HepG2 (cell line): ENCODE measurements at regions not wholly inside any gene's neighbourhood (a gene's known extent, or its start where the extent isn't known, plus 50 kb on each side); places are given as distances from the start of the nearest gene placed in this dataset.

Experiments
- ATAC-seq: fragments of 200-7000 bp; cut with Tn5 transposase; 3 replicates; pipeline ENCODE4 v1.9.1; 2020; ENCODE audit warnings: mild to moderate bottlenecking, moderate library complexity
- BruUV-seq: library from RNA; stranded (reverse); fragments of 400-500 nt; replicated peaks from 2 replicates; lab custom pipeline; 2021; lab: Mats Ljungman, UMichigan
- CTCF ChIA-PET: fragments of 300-600 bp; formaldehyde crosslinking; extraction: SDS; loops from one replicate; lab custom pipeline; 2021; ENCODE audit warnings: low total read pairs, inconsistent platforms, low intra/inter-chr PET ratio; lab: Yijun Ruan, JAX
- POLR2A ChIA-PET: fragments of 350-600 bp; sonication (Branson Sonifier 250); formaldehyde crosslinking; loops from one replicate; lab custom pipeline; 2020; ENCODE audit warnings: antibody characterized with exemption, inconsistent platforms; lab: Yijun Ruan, JAX
- DNase-seq: peaks from one replicate; pipeline ENCODE4 v3.0.0-alpha.2; 2015; ENCODE audit warnings: low spot score
- FAIRE-seq: peaks from 3 replicates; lab custom pipeline; 2011; peaks lifted over from hg19 to GRCh38; lab: Jason Lieb, UNC
- H2AFZ ChIP-seq: one replicate; pipeline ENCODE4 v1.6.1; 2011; ENCODE audit warnings: low read length, inconsistent platforms
- H3K27ac ChIP-seq: fragments of 300-600 bp; 3 replicates; pipeline ENCODE4 v1.8.0; 2011; ENCODE audit warnings: mixed run types, mild to moderate bottlenecking, mixed read lengths, low read length, inconsistent platforms; ENCODE audit not compliant: insufficient read depth; ENCODE audit errors: extremely low read length
- H3K27me3 ChIP-seq, 2 experiments: fragments of 200-600 bp in 1 of 2; 2 replicates in 1 of 2; 3 replicates in 1 of 2; pipeline versions ENCODE4 v1.6.0 to v1.8.0; 2011; ENCODE audit warnings: low read length in 2 of 2, mild to moderate bottlenecking in 2 of 2, moderate library complexity in 2 of 2, inconsistent platforms in 1 of 2; ENCODE audit not compliant: insufficient read depth in 2 of 2, control insufficient read depth in 1 of 2
- H3K36me3 ChIP-seq, 2 experiments: fragments of 200-600 bp in 1 of 2; replicated peaks in 1 of 2; 2 replicates in 1 of 2; 3 replicates in 1 of 2; pipeline versions ENCODE4 v1.5.1 to v1.8.0; 2011; ENCODE audit warnings: low read length in 2 of 2, inconsistent platforms in 1 of 2; ENCODE audit not compliant: insufficient read depth in 2 of 2, control insufficient read depth in 1 of 2
- H3K4me1 ChIP-seq: 2 replicates; pipeline ENCODE4 v1.5.1; 2012; ENCODE audit warnings: low read length, inconsistent platforms; ENCODE audit not compliant: insufficient read depth
- H3K4me2 ChIP-seq: 2 replicates; pipeline ENCODE4 v1.6.0; 2011; ENCODE audit warnings: low read depth, low read length, inconsistent platforms
- H3K4me3 ChIP-seq, 3 experiments: fragments of 200-600 bp in 1 of 3; sonication (generic), shearing (Covaris generic) in 1 of 3; replicated peaks in 1 of 3; 2 replicates each; pipeline ENCODE4 v1.5.1; 2011 to 2016; ENCODE audit warnings: low read length in 3 of 3, inconsistent platforms in 2 of 3, low read depth in 2 of 3, mild to moderate bottlenecking in 2 of 3, control low read depth in 1 of 3, mixed read lengths in 1 of 3; ENCODE audit not compliant: insufficient read depth in 1 of 3
- H3K79me2 ChIP-seq: one replicate; pipeline ENCODE4 v1.6.1; 2011; ENCODE audit warnings: low read length, inconsistent platforms; ENCODE audit not compliant: insufficient read depth
- H3K9ac ChIP-seq: 2 replicates; pipeline ENCODE4 v1.6.0; 2011; ENCODE audit warnings: mild to moderate bottlenecking, low read depth, low read length, inconsistent platforms; ENCODE audit not compliant: insufficient read depth
- H3K9me3 ChIP-seq: 2 replicates; pipeline ENCODE4 v1.5.1; 2012; ENCODE audit warnings: mild to moderate bottlenecking, low read length
- H4K20me1 ChIP-seq: 2 replicates; pipeline ENCODE4 v1.6.0; 2011; ENCODE audit warnings: inconsistent platforms, mild to moderate bottlenecking, low read length, moderate library complexity; ENCODE audit not compliant: insufficient read depth
- FOXA1 ChIP-seq, 2 experiments: fragments of 450-650 bp in 1 of 2; sonication (generic) in 1 of 2; formaldehyde crosslinking in 1 of 2; IDR thresholded peaks; 2 replicates each; pipeline versions ENCODE4 v1.4.0 to v1.6.1; 2016 to 2020; ENCODE audit warnings: missing genetic modification reagents in 1 of 2
- FOXO1 ChIP-seq: sonication (generic); formaldehyde crosslinking; IDR thresholded peaks from 2 replicates; pipeline ENCODE4 v1.4.0; 2020; ENCODE audit warnings: missing genetic modification reagents
- NR1H2 ChIP-seq: sonication (generic); formaldehyde crosslinking; IDR thresholded peaks from 2 replicates; pipeline ENCODE4 v1.8.1; 2022; ENCODE audit warnings: low read depth, missing genetic modification reagents, borderline replicate concordance
- PRPF4 ChIP-seq: fragments of 200-400 bp; formaldehyde crosslinking; IDR thresholded peaks from 2 replicates; pipeline ENCODE4 v1.6.1; 2016; ENCODE audit warnings: low read length, low read depth; ENCODE audit not compliant: poor library complexity, severe bottlenecking
- SKI ChIP-seq: fragments of 450-650 bp; IDR thresholded peaks from one replicate; pipeline ENCODE4 v1.6.1; 2018; ENCODE audit warnings: mild to moderate bottlenecking; ENCODE audit not compliant: partially characterized antibody
- SRSF9 ChIP-seq: fragments of 200-400 bp; formaldehyde crosslinking; IDR thresholded peaks from 2 replicates; pipeline ENCODE4 v1.6.1; 2018; ENCODE audit warnings: borderline replicate concordance, mild to moderate bottlenecking, low read depth, low read length; ENCODE audit not compliant: insufficient read depth, poor library complexity, severe bottlenecking
- ZBTB25 ChIP-seq: IDR thresholded peaks from 2 replicates; pipeline ENCODE4 v1.6.1; 2018; ENCODE audit warnings: missing genetic modification reagents
- ZBTB43 ChIP-seq: sonication (generic); formaldehyde crosslinking; conservative IDR thresholded peaks from 2 replicates; pipeline ENCODE4 v1.4.0; 2020; ENCODE audit warnings: missing genetic modification reagents
- ZNF557 ChIP-seq: sonication (generic); formaldehyde crosslinking; IDR thresholded peaks from 2 replicates; pipeline ENCODE4 v1.4.0; 2020; ENCODE audit warnings: missing genetic modification reagents
- ZNF597 ChIP-seq: sonication (generic); formaldehyde crosslinking; IDR thresholded peaks from 2 replicates; pipeline ENCODE4 v1.5.0; 2020; ENCODE audit warnings: missing genetic modification reagents
- WGBS: methylation state at CpG from one replicate; pipeline ENCODE4 v1.1.6; 2017; ENCODE audit warnings: low lambda C conversion rate; 5-methylcytosine and 5-hydroxymethylcytosine counted together
- in situ Hi-C: cut with HindIII; loops from 2 replicates; pipeline ENCODE4 v1.10.0; 2017; ENCODE audit warnings: low pct_unique_long_range_greater_than_20kb; ENCODE audit not compliant: extremely low pct_ligation_motif_present
- intact Hi-C: fragments of 100-400 bp; cut with micrococcal nuclease; formaldehyde crosslinking; loops from one replicate; pipeline ENCODE4 v1.10.0; 2022; ENCODE audit not compliant: unreplicated experiment

- Histone ChIP-seq H3K9ac (no peak overlapping the region), H3K27me3 (no peaks in the 10 kb centered on the region), H3K27ac (no peak overlapping the region), H3K36me3 (no peaks in the 10 kb centered on the region), H3K4me1 (no peaks in the 10 kb centered on the region), H3K4me2 (no peak overlapping the region), H4K20me1 (no peaks in the 10 kb centered on the region)
- no TSS peak for BruUV-seq
- in situ Hi-C loops (no loop called here), intact Hi-C loops (no loop called here)
- ATAC-seq (no peak), FAIRE-seq (no peak)
- POLR2A ChIA-PET, result no interaction called here
- CTCF ChIA-PET, result no interaction called here
- TF ChIP-seq PRPF4 (no peak), ZBTB43 (CRISPR knock-in tag) (no peak), FOXA1 (IDR thresholded peaks at IDR 0.05) (no peak), FOXA1 (CRISPR knock-in tag; IDR thresholded peaks at IDR 0.05) (no peak), ZNF557 (CRISPR knock-in tag) (no peak), SKI (no peak), SRSF9 (no peak), FOXO1 (CRISPR knock-in tag) (no peak), ZNF597 (CRISPR knock-in tag) (no peak), ZBTB25 (CRISPR knock-in tag) (no peak), NR1H2 (CRISPR knock-in tag) (no peak)
- TF ChIP-seq, all 625 proteins: peak for 0
- WGBS, result 3% methylated on average over 2 of the region's 2 CpGs
- no peak for DNase-seq
- Histone ChIP-seq H3K9me3 (peaks cover 5% of the 10 kb centered on the region; the same call in 1 of the 2 replicates), H3K79me2 (no peaks in the 10 kb centered on the region), H3K4me3 (no peak overlapping the region), H2AFZ (no peak overlapping the region)
Measured at GRCh38 chr7:42746214-42746613, 165.7 kb downstream of the C7orf25 start.
